ENCODE measurements at regions not wholly inside any gene's neighbourhood (a gene's known extent, or its start where the extent isn't known, plus 50 kb on each side); places are given as distances from the start of the nearest gene placed in this dataset.
A peak's percentile ranks its signal among the peaks of the same experiment; 100 is the strongest.

GRCh38 chr3:48086705-48087104, 70.5 kb upstream of the MAP4 start:
- Mint-ChIP-seq H3K4me1 (peaks cover 22% of the 10 kb centered on the region), H3K4me3 (no peak overlapping the region), H3K27ac (no peak overlapping the region), H3K9me3 (peaks cover 0 to 4% (median 0%) of the 10 kb centered on the region in 7 donors), H3K27me3 (ENCODE audit: low read depth in 3 of 3) (peaks cover 0 to 2% (median 0%) of the 10 kb centered on the region in 3 donors), H3K36me3 (peaks cover 8 to 12% of the 10 kb centered on the region in 2 donors)
- Histone ChIP-seq H3K36me3 (replicated peaks in 1 of 2; ENCODE audit: control insufficient read depth in 1 of 2, insufficient read depth in 2 of 2, low read length in 2 of 2) (no peaks in the 10 kb centered on the region), H3K9ac (ENCODE audit: insufficient read depth, low read length, poor library complexity, severe bottlenecking) (no peak overlapping the region), H3K27me3 (ENCODE audit: control insufficient read depth in 2 of 2, insufficient read depth in 2 of 2, low read length in 2 of 2) (no peaks in the 10 kb centered on the region), H3K4me3 (replicated peaks in 1 of 3; ENCODE audit: low read depth in 2 of 3, low read length in 3 of 3) (no peak overlapping the region), H2AFZ (ENCODE audit: insufficient read depth, low read depth, low read length, poor library complexity, severe bottlenecking) (no peak overlapping the region), H3K79me2 (ENCODE audit: insufficient read depth, low read length) (peaks cover 60% of the 10 kb centered on the region), H3K9me3 (replicated peaks in 1 of 2; ENCODE audit: control insufficient read depth in 1 of 2, insufficient read depth in 1 of 2, low read length in 2 of 2) (no peaks in the 10 kb centered on the region), H3K27ac (ENCODE audit: low read depth in 1 of 2, low read length in 2 of 2) (no peak overlapping the region), H3K4me1 (ENCODE audit: control insufficient read depth in 1 of 2, insufficient read depth in 2 of 2, low read length in 2 of 2) (peaks cover 18 to 29% of the 10 kb centered on the region in 2 donors), H4K20me1 (ENCODE audit: insufficient read depth, low read length) (peaks cover 32% of the 10 kb centered on the region), H3K4me2 (replicated peaks; ENCODE audit: extremely low read depth, low read length, poor library complexity, severe bottlenecking) (no peak overlapping the region)
- intact Hi-C loops (cut with micrococcal nuclease): no loop called here
- DNase-seq: no peak
- TF ChIP-seq, protein P1, sequence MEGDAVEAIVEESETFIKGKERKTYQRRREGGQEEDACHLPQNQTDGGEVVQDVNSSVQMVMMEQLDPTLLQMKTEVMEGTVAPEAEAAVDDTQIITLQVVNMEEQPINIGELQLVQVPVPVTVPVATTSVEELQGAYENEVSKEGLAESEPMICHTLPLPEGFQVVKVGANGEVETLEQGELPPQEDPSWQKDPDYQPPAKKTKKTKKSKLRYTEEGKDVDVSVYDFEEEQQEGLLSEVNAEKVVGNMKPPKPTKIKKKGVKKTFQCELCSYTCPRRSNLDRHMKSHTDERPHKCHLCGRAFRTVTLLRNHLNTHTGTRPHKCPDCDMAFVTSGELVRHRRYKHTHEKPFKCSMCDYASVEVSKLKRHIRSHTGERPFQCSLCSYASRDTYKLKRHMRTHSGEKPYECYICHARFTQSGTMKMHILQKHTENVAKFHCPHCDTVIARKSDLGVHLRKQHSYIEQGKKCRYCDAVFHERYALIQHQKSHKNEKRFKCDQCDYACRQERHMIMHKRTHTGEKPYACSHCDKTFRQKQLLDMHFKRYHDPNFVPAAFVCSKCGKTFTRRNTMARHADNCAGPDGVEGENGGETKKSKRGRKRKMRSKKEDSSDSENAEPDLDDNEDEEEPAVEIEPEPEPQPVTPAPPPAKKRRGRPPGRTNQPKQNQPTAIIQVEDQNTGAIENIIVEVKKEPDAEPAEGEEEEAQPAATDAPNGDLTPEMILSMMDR (IDR thresholded peaks at IDR 0.05): no peak

GRCh38 chr3:48084929-48085328, 68.7 kb upstream of the MAP4 start:
- no peaks in the 10 kb centered on the region for H3K27me3 ChIP-seq (ENCODE audit: control insufficient read depth in 2 of 2, insufficient read depth in 2 of 2, low read length in 2 of 2)
- H3K9ac ChIP-seq (ENCODE audit: insufficient read depth, low read length, poor library complexity, severe bottlenecking): no peak overlapping the region
- H3K27ac ChIP-seq (ENCODE audit: low read depth in 1 of 2, low read length in 2 of 2): no peak overlapping the region
- peaks cover 36% of the 10 kb centered on the region for H4K20me1 ChIP-seq (ENCODE audit: insufficient read depth, low read length)
- H3K36me3 ChIP-seq (replicated peaks in 1 of 2; ENCODE audit: control insufficient read depth in 1 of 2, insufficient read depth in 2 of 2, low read length in 2 of 2): peaks cover 0 to 5% of the 10 kb centered on the region in 2 donors
- H3K9me3 ChIP-seq (replicated peaks in 1 of 2; ENCODE audit: control insufficient read depth in 1 of 2, insufficient read depth in 1 of 2, low read length in 2 of 2): no peaks in the 10 kb centered on the region
- H3K4me3 Mint-ChIP-seq: no peak overlapping the region
- no peaks in the 10 kb centered on the region for H3K27me3 Mint-ChIP-seq (ENCODE audit: low read depth in 3 of 3)
- peaks cover 18 to 29% of the 10 kb centered on the region in 2 donors for H3K4me1 ChIP-seq (ENCODE audit: control insufficient read depth in 1 of 2, insufficient read depth in 2 of 2, low read length in 2 of 2)
- H3K79me2 ChIP-seq (ENCODE audit: insufficient read depth, low read length): peaks cover 72% of the 10 kb centered on the region
- peaks cover 10 to 15% of the 10 kb centered on the region in 2 donors for H3K36me3 Mint-ChIP-seq
- no peak for DNase-seq
- intact Hi-C loops (cut with micrococcal nuclease): no loop called here
- peak overlapping the region in 1 of 7 donors; percentile 32 for H3K27ac Mint-ChIP-seq
- H3K4me1 Mint-ChIP-seq: peaks cover 22% of the 10 kb centered on the region
- H2AFZ ChIP-seq (ENCODE audit: insufficient read depth, low read depth, low read length, poor library complexity, severe bottlenecking): no peak overlapping the region
- H3K4me3 ChIP-seq (replicated peaks in 1 of 3; ENCODE audit: low read depth in 2 of 3, low read length in 3 of 3): no peak overlapping the region
- TF ChIP-seq, protein P1 (IDR thresholded peaks at IDR 0.05): no peak
- WGBS (ENCODE audit: insufficient coverage): no CpG with 5 or more reads among the region's 1 CpG
- no peak overlapping the region for H3K4me2 ChIP-seq (replicated peaks; ENCODE audit: extremely low read depth, low read length, poor library complexity, severe bottlenecking)
- H3K9me3 Mint-ChIP-seq: no peaks in the 10 kb centered on the region
